ENCODE measurements at regions not wholly inside any gene's neighbourhood (a gene's known extent, or its start where the extent isn't known, plus 50 kb on each side); places are given as distances from the start of the nearest gene placed in this dataset.

DNA sequence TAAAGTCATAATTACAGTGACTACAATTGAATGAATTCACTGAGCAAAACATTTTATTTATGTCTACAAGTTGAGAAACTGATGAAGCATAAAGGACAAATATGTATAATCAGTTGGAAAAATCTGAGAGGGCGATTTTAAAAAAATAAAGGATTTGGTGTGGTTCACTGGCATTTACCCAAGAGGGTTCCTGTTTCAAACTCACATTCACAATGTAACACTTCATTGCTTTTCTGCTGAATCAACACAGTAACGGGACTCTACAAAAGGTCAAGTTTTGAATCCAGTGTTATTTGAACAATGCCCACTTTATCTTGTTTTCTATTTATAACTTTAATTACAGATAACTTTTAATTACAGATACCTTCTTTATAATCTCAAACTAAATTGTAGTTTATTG is 138.6 kb downstream of the NUDT12 start:
- no peak for TF ChIP-seq CTCF (conservative IDR thresholded peaks at IDR 0.05; ENCODE audit: low read length)
- TF ChIP-seq EZH2phosphoT487 (IDR thresholded peaks at IDR 0.05; ENCODE audit: borderline replicate concordance): no peak

Measured in Loucy (cell line).